ENCODE measurements at regions not wholly inside any gene's neighbourhood (a gene's known extent, or its start where the extent isn't known, plus 50 kb on each side); places are given as distances from the start of the nearest gene placed in this dataset.

- ChIA-PET CTCF (interaction anchor here (0.6 kb wide), 1 partner anchor 300 kb away, joined by 3 read pairs; no protein-coding TSS in a partner anchor), POLR2A (no interaction called here)
- no peak overlapping the region for H3K27ac ChIP-seq (ENCODE audit: extremely low read depth, low read depth, low read length)
- no peak for TF ChIP-seq ZNF624 (tag by site-specific recombination; IDR thresholded peaks at IDR 0.05)
- TF ChIP-seq ZBTB48 (tag by site-specific recombination; IDR thresholded peaks at IDR 0.05): no peak
- no peak for TF ChIP-seq ZNF521 (tag by site-specific recombination; IDR thresholded peaks at IDR 0.05)
- TF ChIP-seq HOXC10 (CRISPR knock-in tag; IDR thresholded peaks at IDR 0.05): no peak
- no peak for TF ChIP-seq ZBTB44 (tag by site-specific recombination; IDR thresholded peaks at IDR 0.05)
- TF ChIP-seq SETDB1 (IDR thresholded peaks at IDR 0.05; ENCODE audit: insufficient read length, low read length): no peak
- TF ChIP-seq ZNF514 (tag by site-specific recombination; IDR thresholded peaks at IDR 0.05): no peak
- no peaks in the 10 kb centered on the region for H3K9me3 ChIP-seq (ENCODE audit: control insufficient read depth, insufficient read depth, low read depth, low read length)
- H3K4me1 ChIP-seq (ENCODE audit: control insufficient read depth, insufficient read depth, low read length): no peaks in the 10 kb centered on the region
- H3K36me3 ChIP-seq (ENCODE audit: control insufficient read depth in 2 of 2, insufficient read depth in 1 of 2, low read length in 2 of 2): no peaks in the 10 kb centered on the region
- H3K4me3 ChIP-seq (ENCODE audit: low read depth, low read length): no peak overlapping the region
These were observed 766.8 kb downstream of the IRX1 start for GRCh38 chr5:4362411-4362810.

- TF ChIP-seq ZNF341 (tag by site-specific recombination; IDR thresholded peaks at IDR 0.05; ENCODE audit: low read depth): no peak
- no peak for TF ChIP-seq ZNF2 (tag by site-specific recombination; IDR thresholded peaks at IDR 0.05)
- no peak for TF ChIP-seq ZNF701 (tag by site-specific recombination; IDR thresholded peaks at IDR 0.05)
- no peak for TF ChIP-seq ZNF248 (tag by site-specific recombination; IDR thresholded peaks at IDR 0.05)
- no peak for TF ChIP-seq ZBTB11 (tag by site-specific recombination; conservative IDR thresholded peaks at IDR 0.05; ENCODE audit: low read depth)
- no peak for TF ChIP-seq GLIS1 (tag by site-specific recombination; IDR thresholded peaks at IDR 0.05)
- no peak for TF ChIP-seq HOXA7 (CRISPR knock-in tag; IDR thresholded peaks at IDR 0.05; ENCODE audit: borderline replicate concordance)
- TF ChIP-seq ZFHX2 (tag by site-specific recombination; conservative IDR thresholded peaks at IDR 0.05): no peak
- TF ChIP-seq ZNF785 (tag by site-specific recombination; IDR thresholded peaks at IDR 0.05): no peak
- no peak for TF ChIP-seq PRDM4 (tag by site-specific recombination; IDR thresholded peaks at IDR 0.05)
- no peak for TF ChIP-seq ZNF623 (tag by site-specific recombination; IDR thresholded peaks at IDR 0.05)
- TF ChIP-seq ZNF394 (tag by site-specific recombination; IDR thresholded peaks at IDR 0.05; ENCODE audit: borderline replicate concordance): no peak
- TF ChIP-seq PRDM6 (tag by site-specific recombination; IDR thresholded peaks at IDR 0.05): no peak
- no peak for TF ChIP-seq AEBP2 (tag by site-specific recombination; IDR thresholded peaks at IDR 0.05; ENCODE audit: borderline replicate concordance)
- no peak for TF ChIP-seq ZNF433 (tag by site-specific recombination; IDR thresholded peaks at IDR 0.05; ENCODE audit: low read depth)
- no peak for TF ChIP-seq ZBTB48 (tag by site-specific recombination; IDR thresholded peaks at IDR 0.05)
- no peak for TF ChIP-seq ZNF596 (tag by site-specific recombination; IDR thresholded peaks at IDR 0.05)
- POLR2A ChIA-PET: no interaction called here
- H3K36me3 ChIP-seq (ENCODE audit: control insufficient read depth in 2 of 2, insufficient read depth in 1 of 2, low read length in 2 of 2): no peaks in the 10 kb centered on the region
- CTCF ChIA-PET: no interaction called here
- H3K9me3 ChIP-seq (ENCODE audit: control insufficient read depth, insufficient read depth, low read depth, low read length): no peaks in the 10 kb centered on the region
- H3K27ac ChIP-seq (ENCODE audit: extremely low read depth, low read depth, low read length): no peak overlapping the region
- H3K4me1 ChIP-seq (ENCODE audit: control insufficient read depth, insufficient read depth, low read length): no peaks in the 10 kb centered on the region
- no peak overlapping the region for H3K4me3 ChIP-seq (ENCODE audit: low read depth, low read length)
These were observed 767.4 kb downstream of the IRX1 start for GRCh38 chr5:4363045-4363444.
